ENCODE measurements at regions not wholly inside any gene's neighbourhood (a gene's known extent, or its start where the extent isn't known, plus 50 kb on each side); places are given as distances from the start of the nearest gene placed in this dataset.
"Not testable (repeated sequence)": the region's sequence is repeated elsewhere in the genome, so short reads cannot be mapped to it uniquely, and the experiment has no call there.

DNA sequence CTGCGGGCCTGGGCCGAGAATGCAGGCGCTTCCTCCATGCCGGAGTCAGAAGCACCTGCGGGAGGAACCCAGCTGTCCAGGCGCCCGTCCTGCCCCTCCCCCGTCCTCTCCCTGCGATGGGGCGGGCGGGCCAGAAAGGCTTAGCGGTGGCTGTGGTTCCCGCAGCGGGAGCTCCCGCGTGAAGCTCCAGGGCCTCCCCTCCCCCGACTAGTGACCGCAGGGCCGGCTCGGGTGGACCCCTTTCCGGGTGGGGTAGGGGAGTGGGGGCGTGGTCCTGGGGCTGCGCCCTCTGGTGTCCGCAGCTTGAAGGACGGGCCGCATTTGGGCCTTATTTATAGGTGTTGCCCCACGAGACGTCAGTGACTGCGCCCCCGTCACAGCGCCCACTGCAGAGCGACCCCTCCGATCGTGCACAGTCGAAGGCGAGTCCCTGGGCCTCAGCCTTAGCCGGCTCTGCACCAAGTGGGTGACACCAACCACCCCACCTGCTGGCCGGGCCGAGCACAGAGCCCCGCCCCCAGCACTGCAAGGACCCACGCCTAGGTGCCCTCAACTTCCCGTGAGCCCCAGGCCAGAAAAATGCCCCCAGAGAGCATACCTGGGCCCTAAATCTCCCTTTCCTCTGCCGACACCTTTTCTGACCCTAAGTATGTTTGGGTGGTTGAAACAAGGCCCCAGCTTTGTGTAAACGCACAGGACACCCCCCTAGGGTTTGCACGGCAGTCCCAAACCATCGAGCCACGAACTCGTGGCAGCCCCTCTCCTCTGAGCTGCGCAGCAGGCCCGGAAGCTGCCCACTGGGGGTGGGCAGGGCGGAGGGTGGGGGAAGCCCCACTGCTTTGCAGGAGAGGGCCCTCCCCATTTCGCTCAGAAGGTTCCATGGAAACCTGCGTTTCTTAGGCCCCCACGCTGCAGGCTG is 252.4 kb downstream of the ANKRD30B start:
- TF ChIP-seq, protein P1, sequence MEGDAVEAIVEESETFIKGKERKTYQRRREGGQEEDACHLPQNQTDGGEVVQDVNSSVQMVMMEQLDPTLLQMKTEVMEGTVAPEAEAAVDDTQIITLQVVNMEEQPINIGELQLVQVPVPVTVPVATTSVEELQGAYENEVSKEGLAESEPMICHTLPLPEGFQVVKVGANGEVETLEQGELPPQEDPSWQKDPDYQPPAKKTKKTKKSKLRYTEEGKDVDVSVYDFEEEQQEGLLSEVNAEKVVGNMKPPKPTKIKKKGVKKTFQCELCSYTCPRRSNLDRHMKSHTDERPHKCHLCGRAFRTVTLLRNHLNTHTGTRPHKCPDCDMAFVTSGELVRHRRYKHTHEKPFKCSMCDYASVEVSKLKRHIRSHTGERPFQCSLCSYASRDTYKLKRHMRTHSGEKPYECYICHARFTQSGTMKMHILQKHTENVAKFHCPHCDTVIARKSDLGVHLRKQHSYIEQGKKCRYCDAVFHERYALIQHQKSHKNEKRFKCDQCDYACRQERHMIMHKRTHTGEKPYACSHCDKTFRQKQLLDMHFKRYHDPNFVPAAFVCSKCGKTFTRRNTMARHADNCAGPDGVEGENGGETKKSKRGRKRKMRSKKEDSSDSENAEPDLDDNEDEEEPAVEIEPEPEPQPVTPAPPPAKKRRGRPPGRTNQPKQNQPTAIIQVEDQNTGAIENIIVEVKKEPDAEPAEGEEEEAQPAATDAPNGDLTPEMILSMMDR (IDR thresholded peaks at IDR 0.05; ENCODE audit: insufficient read depth, low read length, poor library complexity, severe bottlenecking): not testable (repeated sequence)
- not testable (repeated sequence) for TF ChIP-seq EZH2phosphoT487 (conservative IDR thresholded peaks at IDR 0.05; ENCODE audit: low read length)
